Upper lobe of left lung (tissue), 6 donors: ENCODE measurements at regions not wholly inside any gene's neighbourhood (a gene's known extent, or its start where the extent isn't known, plus 50 kb on each side); places are given as distances from the start of the nearest gene placed in this dataset.

Experiments used
- ATAC-seq, 2 donors: fragments of 200-7000 bp; cut with Tn5 transposase; one replicate each; pipeline ENCODE4 v1.9.1; 2022; ENCODE audit warnings: mild to moderate bottlenecking in 2 of 2, moderate library complexity in 2 of 2; ENCODE audit not compliant: low FRiP score in 2 of 2
- DNase-seq, 2 donors: peaks; one replicate each; pipeline ENCODE4 v3.0.0-alpha.2; 2019 to 2020
- H3K27ac ChIP-seq, 4 donors: fragments of 200-600 bp; sonication (generic); one replicate each; pipeline ENCODE4 v1.5.1; 2016 to 2019
- H3K27me3 ChIP-seq, 4 donors: fragments of 200-600 bp; sonication (generic); one replicate each; pipeline ENCODE4 v1.5.1; 2017 to 2019
- H3K36me3 ChIP-seq, 4 donors: fragments of 200-600 bp; sonication (generic); one replicate each; pipeline ENCODE4 v1.5.1; 2016 to 2019
- H3K4me1 ChIP-seq, 4 donors: fragments of 200-600 bp; sonication (generic); one replicate each; pipeline ENCODE4 v1.5.1; 2018 to 2019
- H3K4me3 ChIP-seq, 4 donors: fragments of 200-600 bp; sonication (generic); one replicate each; pipeline ENCODE4 v1.5.1; 2017 to 2019; ENCODE audit warnings: mild to moderate bottlenecking in 2 of 4, moderate library complexity in 1 of 4
- H3K9me3 ChIP-seq, 4 donors: fragments of 200-600 bp; sonication (generic); one replicate each; pipeline ENCODE4 v1.5.1; 2018 to 2019
- CTCF ChIP-seq, 6 experiments: fragments of 450-650 bp in 4 of 6; fragments of 200-600 bp in 2 of 6; sonication (generic) in 2 of 6; IDR thresholded peaks; one replicate each; pipeline ENCODE4 v1.5.1; 2016 to 2019; ENCODE audit warnings: antibody characterized with exemption in 6 of 6
- EP300 ChIP-seq, 4 donors: sonication (generic); formaldehyde crosslinking; IDR thresholded peaks; one replicate each; pipeline ENCODE4 v1.5.1; 2017; ENCODE audit warnings: antibody characterized with exemption in 4 of 4, control low read depth in 2 of 4
- POLR2A ChIP-seq, 4 donors: fragments of 450-650 bp; IDR thresholded peaks; one replicate each; pipeline ENCODE4 v1.5.1; 2016 to 2017; ENCODE audit warnings: antibody characterized with exemption in 4 of 4, mild to moderate bottlenecking in 2 of 4
- POLR2AphosphoS5 ChIP-seq, 2 donors: sonication (generic); formaldehyde crosslinking; IDR thresholded peaks; one replicate each; pipeline ENCODE4 v1.5.1; 2017; ENCODE audit warnings: antibody characterized with exemption in 2 of 2
- WGBS, 2 donors: methylation state at CpG; one replicate each; pipeline ENCODE4 v1.1.5; 2017 to 2018; 5-methylcytosine and 5-hydroxymethylcytosine counted together
- donor health status: DM: no; HTN: no; CAD: no; lungs with moderate emphysema.
- donor health status: DM: no; HTN: yes; CAD: no; lungs with severe emphysema.

- Histone ChIP-seq H3K4me1 (no peaks in the 10 kb centered on the region), H3K9me3 (no peaks in the 10 kb centered on the region), H3K27me3 (no peaks in the 10 kb centered on the region), H3K27ac (no peak overlapping the region), H3K36me3 (no peaks in the 10 kb centered on the region), H3K4me3 (no peak overlapping the region)
- 95 to 96% methylated on average over 1 of the region's 1 CpG for WGBS, 2 donors
- TF ChIP-seq POLR2A (IDR thresholded peaks at IDR 0.05) (no peak), EP300 (IDR thresholded peaks at IDR 0.05) (no peak), POLR2AphosphoS5 (IDR thresholded peaks at IDR 0.05) (no peak), CTCF (IDR thresholded peaks at IDR 0.05) (no peak)
- DNase-seq (no peak), ATAC-seq (no peak)
These were observed 180.7 kb downstream of the PAH start for GRCh38 chr12:102736328-102736727.

- Histone ChIP-seq H3K27ac (no peak overlapping the region), H3K27me3 (no peaks in the 10 kb centered on the region), H3K36me3 (no peaks in the 10 kb centered on the region), H3K9me3 (no peaks in the 10 kb centered on the region), H3K4me1 (no peaks in the 10 kb centered on the region), H3K4me3 (no peak overlapping the region)
- ATAC-seq (no peak), DNase-seq (no peak)
- WGBS, 2 donors = 40 to 60% methylated on average over 3 of the region's 3 CpGs
- no peak for TF ChIP-seq CTCF (IDR thresholded peaks at IDR 0.05)
- TF ChIP-seq EP300 (IDR thresholded peaks at IDR 0.05) = no peak
- no peak for TF ChIP-seq POLR2A (IDR thresholded peaks at IDR 0.05)
- no peak for TF ChIP-seq POLR2AphosphoS5 (IDR thresholded peaks at IDR 0.05)
These were observed 181.9 kb downstream of the PAH start for GRCh38 chr12:102735104-102735503.

- Histone ChIP-seq H3K4me1 (no peaks in the 10 kb centered on the region), H3K27me3 (no peaks in the 10 kb centered on the region), H3K4me3 (no peak overlapping the region), H3K27ac (no peak overlapping the region), H3K36me3 (no peaks in the 10 kb centered on the region), H3K9me3 (no peaks in the 10 kb centered on the region)
- DNase-seq = no peak
- no peak for ATAC-seq
- TF ChIP-seq CTCF (IDR thresholded peaks at IDR 0.05) (no peak), POLR2AphosphoS5 (IDR thresholded peaks at IDR 0.05) (no peak), EP300 (IDR thresholded peaks at IDR 0.05) (no peak), POLR2A (IDR thresholded peaks at IDR 0.05) (no peak)
- 81 to 83% methylated on average over 8 of the region's 8 CpGs for WGBS, 2 donors
These were observed 186.0 kb downstream of the PAH start for GRCh38 chr12:102730996-102731395.

GRCh38 chr12:102728506-102729242 is 188.4 kb downstream of the PAH start:
- DNase-seq = no peak
- no peak overlapping the region for H3K4me3 ChIP-seq
- H3K9me3 ChIP-seq = no peaks in the 10 kb centered on the region
- 69 to 71% methylated on average over 5 of the region's 5 CpGs for WGBS, 2 donors
- H3K27ac ChIP-seq = no peak overlapping the region
- H3K27me3 ChIP-seq = no peaks in the 10 kb centered on the region
- H3K4me1 ChIP-seq = no peaks in the 10 kb centered on the region
- TF ChIP-seq EP300 (IDR thresholded peaks at IDR 0.05) (no peak), POLR2AphosphoS5 (IDR thresholded peaks at IDR 0.05) (no peak), CTCF (IDR thresholded peaks at IDR 0.05) (no peak)
- no peak for ATAC-seq
- no peaks in the 10 kb centered on the region for H3K36me3 ChIP-seq

- ATAC-seq = no peak
- TF ChIP-seq POLR2AphosphoS5 (IDR thresholded peaks at IDR 0.05) (no peak), POLR2A (IDR thresholded peaks at IDR 0.05) (no peak), EP300 (IDR thresholded peaks at IDR 0.05) (no peak), CTCF (IDR thresholded peaks at IDR 0.05) (no peak)
- 85 to 92% methylated on average over 4 of the region's 4 CpGs for WGBS, 2 donors
- Histone ChIP-seq H3K4me1 (no peaks in the 10 kb centered on the region), H3K4me3 (no peak overlapping the region), H3K27ac (no peak overlapping the region), H3K36me3 (no peaks in the 10 kb centered on the region), H3K27me3 (no peaks in the 10 kb centered on the region), H3K9me3 (no peaks in the 10 kb centered on the region)
- no peak for DNase-seq
These were observed 190.4 kb downstream of the PAH start for GRCh38 chr12:102726686-102727085.
